22Rv1 (cell line): ENCODE measurements at regions not wholly inside any gene's neighbourhood (a gene's known extent, or its start where the extent isn't known, plus 50 kb on each side); places are given as distances from the start of the nearest gene placed in this dataset.
A peak's percentile ranks its signal among the peaks of the same experiment; 100 is the strongest.
"Not testable (repeated sequence)": the region's sequence is repeated elsewhere in the genome, so short reads cannot be mapped to it uniquely, and the experiment has no call there.

ENCODE experiments used
- H3K27ac ChIP-seq: fragments of 450-650 bp; 2 replicates; pipeline ENCODE4 v1.5.1; 2017
- ZFX ChIP-seq: fragments of 450-650 bp; IDR thresholded peaks from 2 replicates; pipeline ENCODE4 v1.6.1; 2017; ENCODE audit warnings: antibody characterized with exemption, borderline replicate concordance
- TF ChIP-seq, protein P1 (sequence below): fragments of 450-650 bp; IDR thresholded peaks from 2 replicates; pipeline ENCODE4 v1.5.1; 2017; ENCODE audit warnings: mild to moderate bottlenecking

DNA sequence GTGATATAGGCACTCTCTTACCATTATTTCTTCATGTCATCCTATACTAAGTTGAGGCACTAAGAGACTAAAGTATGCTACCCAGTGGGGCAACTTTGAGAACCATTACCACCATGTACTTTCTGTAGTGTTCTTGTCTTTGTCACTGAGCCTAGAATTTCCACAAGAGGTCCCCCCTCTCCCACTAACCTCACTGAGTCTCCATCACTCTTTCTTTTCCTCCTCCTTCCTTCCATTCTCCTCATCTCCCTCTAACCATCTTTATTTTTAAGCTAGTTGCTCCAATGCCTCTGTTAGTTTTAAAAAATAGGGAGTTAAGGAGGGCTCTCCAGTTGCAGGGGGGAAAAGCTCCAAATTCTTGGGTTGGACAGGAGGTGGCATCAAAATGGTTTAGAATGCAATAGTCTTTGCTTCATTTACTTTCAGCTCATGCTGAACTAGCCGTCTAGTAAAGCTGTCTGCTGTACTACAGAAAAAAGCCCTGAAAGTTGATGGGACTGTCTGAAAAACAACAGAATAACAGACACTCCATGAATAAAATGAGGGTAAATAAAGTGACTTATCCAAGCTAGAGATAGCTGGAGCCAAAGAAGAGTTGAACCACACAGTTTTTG is 85.1 kb upstream of the MYRIP start:
- H3K27ac ChIP-seq: no peak overlapping the region
- TF ChIP-seq ZFX: no peak
- TF ChIP-seq, protein P1, sequence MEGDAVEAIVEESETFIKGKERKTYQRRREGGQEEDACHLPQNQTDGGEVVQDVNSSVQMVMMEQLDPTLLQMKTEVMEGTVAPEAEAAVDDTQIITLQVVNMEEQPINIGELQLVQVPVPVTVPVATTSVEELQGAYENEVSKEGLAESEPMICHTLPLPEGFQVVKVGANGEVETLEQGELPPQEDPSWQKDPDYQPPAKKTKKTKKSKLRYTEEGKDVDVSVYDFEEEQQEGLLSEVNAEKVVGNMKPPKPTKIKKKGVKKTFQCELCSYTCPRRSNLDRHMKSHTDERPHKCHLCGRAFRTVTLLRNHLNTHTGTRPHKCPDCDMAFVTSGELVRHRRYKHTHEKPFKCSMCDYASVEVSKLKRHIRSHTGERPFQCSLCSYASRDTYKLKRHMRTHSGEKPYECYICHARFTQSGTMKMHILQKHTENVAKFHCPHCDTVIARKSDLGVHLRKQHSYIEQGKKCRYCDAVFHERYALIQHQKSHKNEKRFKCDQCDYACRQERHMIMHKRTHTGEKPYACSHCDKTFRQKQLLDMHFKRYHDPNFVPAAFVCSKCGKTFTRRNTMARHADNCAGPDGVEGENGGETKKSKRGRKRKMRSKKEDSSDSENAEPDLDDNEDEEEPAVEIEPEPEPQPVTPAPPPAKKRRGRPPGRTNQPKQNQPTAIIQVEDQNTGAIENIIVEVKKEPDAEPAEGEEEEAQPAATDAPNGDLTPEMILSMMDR: peak; percentile 41

DNA sequence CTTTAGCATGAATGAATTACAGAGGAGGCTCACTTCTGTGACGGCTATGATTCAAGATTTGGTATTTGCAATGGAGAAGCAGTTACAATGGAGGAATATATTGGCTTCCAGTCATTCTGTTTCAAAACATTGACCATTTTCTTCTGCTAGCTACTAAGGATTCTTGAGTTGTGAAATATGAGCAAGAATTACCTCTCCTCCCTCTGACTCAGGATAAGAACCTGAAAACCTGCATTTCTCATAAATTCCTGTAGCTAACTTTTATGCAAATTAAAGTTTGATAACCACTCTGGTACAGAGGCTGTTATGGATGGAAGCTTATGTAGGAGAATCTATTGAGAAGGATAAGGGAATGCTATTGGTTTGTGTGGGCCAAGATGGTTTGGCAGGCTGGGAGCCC is 84.1 kb upstream of the MYRIP start:
- H3K27ac ChIP-seq: no peak overlapping the region
- TF ChIP-seq, protein P1: no peak
- no peak for TF ChIP-seq ZFX

DNA sequence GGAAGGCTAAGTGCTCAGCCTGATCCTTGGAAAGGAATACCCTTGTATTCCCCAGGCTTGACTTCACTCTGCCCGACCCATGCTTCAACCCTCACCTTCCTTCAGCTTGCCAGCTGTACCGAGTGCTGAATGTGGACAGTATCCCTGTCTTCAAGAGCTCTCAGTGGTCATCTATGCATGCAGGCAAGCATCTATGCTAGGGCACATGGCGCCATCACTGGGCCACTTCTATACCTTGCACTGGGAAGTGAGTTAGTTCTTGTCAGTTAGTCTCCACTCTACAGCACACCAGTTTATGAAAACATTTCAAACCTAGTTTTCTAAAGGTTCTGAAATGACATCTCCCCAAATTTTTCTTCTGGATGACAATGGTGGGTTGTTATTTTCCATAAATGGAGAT is 82.0 kb upstream of the MYRIP start:
- no peak overlapping the region for H3K27ac ChIP-seq
- no peak for TF ChIP-seq ZFX
- TF ChIP-seq, protein P1: peak; percentile 8; the same call in 1 of the 2 replicates

DNA sequence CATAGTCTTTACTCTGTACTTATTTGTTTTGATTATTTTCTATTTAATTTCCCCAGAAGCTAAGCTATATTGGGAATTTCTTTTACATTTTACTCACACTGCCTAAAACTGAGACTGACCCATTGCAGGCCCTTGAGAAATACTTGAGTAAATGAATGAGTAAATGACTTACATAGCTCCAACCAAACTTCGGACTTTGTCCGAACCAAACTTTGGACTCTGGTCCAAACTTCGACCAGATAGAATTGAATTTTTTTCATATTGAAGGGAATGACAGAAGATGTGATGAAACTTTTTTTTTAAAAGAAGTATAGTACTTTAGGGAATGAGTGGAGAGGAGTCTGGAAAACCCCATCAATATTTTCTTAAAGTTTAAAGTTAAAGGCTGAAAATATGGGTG is 75.6 kb upstream of the MYRIP start:
- H3K27ac ChIP-seq: no peak overlapping the region
- TF ChIP-seq, protein P1: no peak
- no peak for TF ChIP-seq ZFX

DNA sequence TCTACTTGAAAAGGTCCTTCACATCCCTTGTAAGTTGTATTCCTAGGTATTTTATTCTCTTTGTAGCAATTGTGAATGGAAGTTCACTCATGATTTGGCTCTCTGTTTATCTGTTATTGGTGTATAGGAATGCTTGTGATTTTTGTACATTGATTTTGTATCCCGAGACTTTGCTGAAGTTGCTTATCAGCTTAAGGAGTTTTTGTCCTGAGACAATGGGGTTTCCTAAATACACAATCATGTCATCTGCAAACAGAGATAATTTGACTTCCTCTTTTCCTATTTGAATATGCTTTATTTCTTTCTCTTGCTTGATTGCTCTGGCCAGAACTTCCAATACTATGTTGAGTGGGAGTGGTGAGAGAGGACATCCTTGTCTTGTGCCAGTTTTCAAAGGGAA is 69.8 kb upstream of the MYRIP start:
- not testable (repeated sequence) for H3K27ac ChIP-seq

DNA sequence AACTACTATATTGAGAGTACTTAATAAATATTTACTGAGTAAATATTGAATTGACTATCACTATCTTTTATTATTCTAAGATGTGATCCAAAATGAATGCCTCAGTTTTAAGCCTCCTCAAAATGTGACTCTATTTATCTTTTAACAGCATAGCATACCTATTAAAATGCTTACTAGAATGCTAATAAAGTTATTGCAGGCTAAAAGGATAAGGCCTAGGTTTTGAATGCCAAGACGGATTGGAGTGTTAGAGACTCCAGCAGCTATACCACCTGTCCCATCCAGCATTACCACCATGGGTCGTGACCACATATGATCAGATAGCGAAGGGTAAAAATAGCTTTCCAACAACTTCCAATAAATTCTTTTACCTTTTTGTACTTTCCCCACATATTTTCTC is 64.7 kb upstream of the MYRIP start:
- H3K27ac ChIP-seq: peak overlapping the region; percentile 82
- TF ChIP-seq ZFX: no peak
- TF ChIP-seq, protein P1: no peak

DNA sequence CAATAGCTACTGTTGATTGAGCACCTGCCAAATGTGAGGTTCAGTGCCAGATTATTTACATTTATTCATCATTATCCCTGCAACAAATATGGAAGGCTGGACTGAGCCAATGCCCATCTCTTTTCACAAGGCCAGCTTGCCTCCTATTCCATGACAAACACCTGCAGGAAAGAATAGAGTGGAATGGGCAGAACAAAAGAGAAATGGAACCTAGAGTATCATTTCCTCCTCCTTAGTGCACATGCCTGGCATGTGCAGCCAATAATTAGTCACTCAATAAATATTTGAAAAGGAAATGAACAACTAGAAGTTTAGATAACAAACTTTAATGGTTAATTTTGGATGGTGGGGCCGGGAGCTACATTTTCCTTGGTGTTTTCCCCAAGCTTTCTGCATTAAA is 61.4 kb upstream of the MYRIP start:
- peak overlapping the region; percentile 47 for H3K27ac ChIP-seq

DNA sequence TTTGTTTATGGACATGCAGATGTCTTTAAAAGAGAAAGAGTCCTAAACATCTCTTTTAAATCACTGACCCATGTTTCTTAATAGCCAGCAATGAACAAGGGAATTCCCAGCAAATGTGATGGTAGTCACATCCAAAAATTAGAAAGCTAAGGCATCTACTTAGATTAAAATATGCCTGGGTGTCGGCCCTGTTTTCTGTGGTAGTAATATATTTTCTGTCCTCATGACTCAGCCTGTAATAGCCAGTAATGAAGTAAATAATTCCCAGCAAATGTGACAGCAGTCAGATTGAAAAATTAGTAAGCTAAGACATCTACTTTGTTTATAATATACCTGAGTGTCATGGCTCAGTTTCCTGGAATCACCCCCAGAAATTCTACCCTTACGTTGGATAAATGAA is 60.6 kb upstream of the MYRIP start:
- H3K27ac ChIP-seq: 0 out of 2 replicates have a peak overlapping the region, but pooled peaks have one; percentile 47
- TF ChIP-seq, protein P1: no peak
- no peak for TF ChIP-seq ZFX

More for the DNA sequence above, 61.4 kb upstream of the MYRIP start:
- no peak for TF ChIP-seq ZFX
- TF ChIP-seq, protein P1: no peak
